Osteoblast (primary cell): ENCODE measurements at regions not wholly inside any gene's neighbourhood (a gene's known extent, or its start where the extent isn't known, plus 50 kb on each side); places are given as distances from the start of the nearest gene placed in this dataset.

ENCODE experiments used
- DNase-seq: peaks from one replicate; pipeline ENCODE4 v3.0.0; 2011; ENCODE audit warnings: low spot score, mixed read lengths; ENCODE audit not compliant: insufficient read length; ENCODE audit errors: missing footprints
- H2AFZ ChIP-seq: 2 replicates; pipeline ENCODE4 v1.6.0; 2011; ENCODE audit warnings: mild to moderate bottlenecking, low read length
- H3K27ac ChIP-seq: 2 replicates; pipeline ENCODE4 v1.5.1; 2011; ENCODE audit warnings: mild to moderate bottlenecking, low read depth, low read length, moderate library complexity
- H3K27me3 ChIP-seq: 2 replicates; pipeline ENCODE4 v1.6.0; 2012; ENCODE audit warnings: mild to moderate bottlenecking, control low read depth, inconsistent platforms, low read length, moderate library complexity; ENCODE audit not compliant: insufficient read depth
- H3K36me3 ChIP-seq: 2 replicates; pipeline ENCODE4 v1.5.1; 2011; ENCODE audit warnings: mild to moderate bottlenecking, low read length, control low read depth, moderate library complexity; ENCODE audit not compliant: insufficient read depth
- H3K4me1 ChIP-seq: 2 replicates; pipeline ENCODE4 v1.5.1; 2011; ENCODE audit warnings: mild to moderate bottlenecking, low read length, control low read depth, moderate library complexity; ENCODE audit not compliant: insufficient read depth
- H3K4me2 ChIP-seq: 2 replicates; pipeline ENCODE4 v1.6.0; 2011; ENCODE audit warnings: mild to moderate bottlenecking, low read length; ENCODE audit not compliant: insufficient read depth
- H3K4me3 ChIP-seq: fragments of 200-600 bp; sonication (generic); 3 replicates; pipeline ENCODE4 v1.5.1; 2012; ENCODE audit warnings: mild to moderate bottlenecking, low read length, inconsistent platforms; ENCODE audit not compliant: insufficient read depth
- H3K79me2 ChIP-seq: 2 replicates; pipeline ENCODE4 v1.6.0; 2012; ENCODE audit warnings: mild to moderate bottlenecking, low read length, control low read depth, inconsistent platforms; ENCODE audit not compliant: insufficient read depth
- H3K9me3 ChIP-seq: 2 replicates; pipeline ENCODE4 v1.5.1; 2011; ENCODE audit warnings: low read depth, low read length, control low read depth
- H4K20me1 ChIP-seq: 2 replicates; pipeline ENCODE4 v1.6.0; 2012; ENCODE audit warnings: mild to moderate bottlenecking, low read length, control low read depth; ENCODE audit not compliant: insufficient read depth
- TF ChIP-seq, protein P1 (sequence below): IDR thresholded peaks from 2 replicates; pipeline ENCODE4 v1.5.1; 2011; ENCODE audit warnings: mild to moderate bottlenecking, low read depth, low read length, moderate library complexity; ENCODE audit errors: extremely low read depth

DNA sequence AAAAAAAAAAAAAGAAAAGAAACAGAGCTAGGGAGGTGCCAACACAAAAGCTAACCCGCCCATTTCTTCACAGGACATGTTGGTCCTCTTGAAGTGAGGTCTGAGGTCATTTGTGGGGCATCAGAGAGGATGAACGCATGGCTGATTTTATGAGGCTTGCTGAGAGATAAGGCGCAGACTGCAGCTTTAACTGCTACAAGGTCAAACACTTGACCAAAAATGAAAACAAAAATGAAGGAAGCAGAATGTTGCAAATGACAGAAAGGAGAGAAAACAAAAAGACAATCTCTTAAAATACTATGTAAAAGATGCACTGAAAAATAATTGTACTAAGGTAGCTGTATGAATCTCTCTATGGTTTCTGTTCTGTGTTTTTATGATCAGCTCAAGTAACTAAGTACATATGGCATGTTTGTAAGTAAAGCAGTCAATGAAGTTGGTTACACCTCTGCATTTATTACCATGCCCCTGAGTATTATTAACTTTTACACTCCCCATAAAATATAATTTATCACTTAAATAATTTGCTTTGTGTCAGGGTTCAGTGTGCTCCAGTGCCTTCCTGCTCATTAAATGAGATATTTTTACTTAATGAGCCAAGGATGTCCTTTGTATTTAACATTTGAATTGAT is 249.1 kb upstream of the NR5A2 start:
- Histone ChIP-seq H3K4me3 (no peak overlapping the region), H2AFZ (no peak overlapping the region), H3K4me2 (no peak overlapping the region), H3K9me3 (no peaks in the 10 kb centered on the region), H3K27ac (no peak overlapping the region), H3K79me2 (no peaks in the 10 kb centered on the region), H3K36me3 (no peaks in the 10 kb centered on the region), H4K20me1 (no peaks in the 10 kb centered on the region), H3K27me3 (no peaks in the 10 kb centered on the region), H3K4me1 (no peaks in the 10 kb centered on the region)
- no peak for DNase-seq
- TF ChIP-seq, protein P1, sequence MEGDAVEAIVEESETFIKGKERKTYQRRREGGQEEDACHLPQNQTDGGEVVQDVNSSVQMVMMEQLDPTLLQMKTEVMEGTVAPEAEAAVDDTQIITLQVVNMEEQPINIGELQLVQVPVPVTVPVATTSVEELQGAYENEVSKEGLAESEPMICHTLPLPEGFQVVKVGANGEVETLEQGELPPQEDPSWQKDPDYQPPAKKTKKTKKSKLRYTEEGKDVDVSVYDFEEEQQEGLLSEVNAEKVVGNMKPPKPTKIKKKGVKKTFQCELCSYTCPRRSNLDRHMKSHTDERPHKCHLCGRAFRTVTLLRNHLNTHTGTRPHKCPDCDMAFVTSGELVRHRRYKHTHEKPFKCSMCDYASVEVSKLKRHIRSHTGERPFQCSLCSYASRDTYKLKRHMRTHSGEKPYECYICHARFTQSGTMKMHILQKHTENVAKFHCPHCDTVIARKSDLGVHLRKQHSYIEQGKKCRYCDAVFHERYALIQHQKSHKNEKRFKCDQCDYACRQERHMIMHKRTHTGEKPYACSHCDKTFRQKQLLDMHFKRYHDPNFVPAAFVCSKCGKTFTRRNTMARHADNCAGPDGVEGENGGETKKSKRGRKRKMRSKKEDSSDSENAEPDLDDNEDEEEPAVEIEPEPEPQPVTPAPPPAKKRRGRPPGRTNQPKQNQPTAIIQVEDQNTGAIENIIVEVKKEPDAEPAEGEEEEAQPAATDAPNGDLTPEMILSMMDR: no peak

- Histone ChIP-seq H3K27me3 (no peaks in the 10 kb centered on the region), H3K4me3 (no peak overlapping the region), H4K20me1 (no peaks in the 10 kb centered on the region), H3K36me3 (no peaks in the 10 kb centered on the region), H3K79me2 (no peaks in the 10 kb centered on the region), H3K9me3 (no peaks in the 10 kb centered on the region), H2AFZ (no peak overlapping the region), H3K4me2 (no peak overlapping the region), H3K4me1 (no peaks in the 10 kb centered on the region), H3K27ac (no peak overlapping the region)
- TF ChIP-seq, protein P1: no peak
- DNase-seq: no peak
Measured at GRCh38 chr1:199780091-199780490, 247.4 kb upstream of the NR5A2 start.

DNA sequence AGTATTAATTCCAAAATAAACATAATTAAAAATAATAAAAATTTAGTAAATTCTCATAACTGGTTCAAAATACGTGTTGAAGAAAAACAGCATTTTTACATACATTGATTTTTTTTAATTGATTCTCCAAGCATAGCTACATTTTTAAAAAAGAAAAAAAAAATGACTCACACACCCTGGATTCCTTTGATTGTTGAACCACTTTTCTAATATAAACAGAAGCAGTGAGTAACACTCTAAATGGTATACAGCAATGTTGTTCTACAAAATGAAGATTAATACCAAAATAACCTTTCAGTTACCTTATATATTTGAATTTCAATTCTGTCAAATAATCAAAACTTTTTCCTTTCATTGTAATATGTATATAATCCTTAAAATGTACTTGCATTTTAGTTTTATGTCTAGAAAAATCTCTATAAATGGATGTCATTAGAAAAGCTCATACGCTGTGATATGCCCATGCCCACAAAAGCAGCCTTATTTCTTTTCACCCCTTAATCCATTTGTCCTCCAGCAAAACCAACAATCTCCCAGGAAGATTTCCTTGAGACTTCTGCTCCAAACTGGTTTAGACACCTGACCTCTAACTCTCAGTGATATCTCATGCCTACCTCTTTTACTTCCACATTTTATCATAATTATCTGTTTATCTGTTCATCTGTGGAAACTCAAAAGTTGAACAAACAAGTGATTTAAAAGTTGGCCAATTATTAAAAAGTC is 246.4 kb upstream of the NR5A2 start:
- DNase-seq: no peak
- H4K20me1 ChIP-seq: no peaks in the 10 kb centered on the region
- H3K27me3 ChIP-seq: no peaks in the 10 kb centered on the region
- H3K27ac ChIP-seq: no peak overlapping the region
- H3K4me3 ChIP-seq: no peak overlapping the region
- H2AFZ ChIP-seq: no peak overlapping the region
- H3K36me3 ChIP-seq: no peaks in the 10 kb centered on the region
- no peaks in the 10 kb centered on the region for H3K9me3 ChIP-seq
- no peaks in the 10 kb centered on the region for H3K79me2 ChIP-seq
- H3K4me1 ChIP-seq: no peaks in the 10 kb centered on the region
- TF ChIP-seq, protein P1: no peak
- H3K4me2 ChIP-seq: no peak overlapping the region

GRCh38 chr1:199784138-199784895 is 243.2 kb upstream of the NR5A2 start:
- TF ChIP-seq, protein P1: no peak
- Histone ChIP-seq H3K79me2 (no peaks in the 10 kb centered on the region), H4K20me1 (no peaks in the 10 kb centered on the region), H3K9me3 (no peaks in the 10 kb centered on the region), H2AFZ (no peak overlapping the region), H3K36me3 (no peaks in the 10 kb centered on the region), H3K27ac (no peak overlapping the region), H3K27me3 (no peaks in the 10 kb centered on the region), H3K4me3 (no peak overlapping the region), H3K4me2 (no peak overlapping the region), H3K4me1 (no peaks in the 10 kb centered on the region)
- DNase-seq: no peak
